ENCODE measurements at regions not wholly inside any gene's neighbourhood (a gene's known extent, or its start where the extent isn't known, plus 50 kb on each side); places are given as distances from the start of the nearest gene placed in this dataset.

DNA sequence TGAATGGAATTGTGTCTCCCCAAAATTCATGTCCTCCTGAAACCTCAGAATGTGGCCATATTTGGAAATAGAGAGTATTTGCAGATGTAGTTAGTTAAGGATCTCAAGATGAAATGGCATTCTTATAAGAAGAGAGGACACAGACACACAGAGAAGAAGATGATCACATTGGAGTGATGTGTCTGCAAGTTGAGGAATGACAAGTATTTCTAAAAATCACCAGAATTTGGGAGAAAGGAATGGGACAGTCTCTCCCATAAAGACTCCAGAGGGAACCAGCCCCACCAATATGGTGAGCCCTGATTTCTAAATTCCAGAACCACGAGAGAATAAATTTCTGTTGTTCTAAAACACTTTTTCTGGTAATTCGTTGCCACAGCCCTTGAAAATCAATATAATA lies 166.3 kb downstream of the C1D start:
- Histone ChIP-seq H4K20me1 (ENCODE audit: insufficient read depth, low read length) (no peaks in the 10 kb centered on the region), H3K9ac (ENCODE audit: insufficient read depth, low read depth, low read length) (no peak overlapping the region), H3K36me3 (replicated peaks in 1 of 2; ENCODE audit: control insufficient read depth in 1 of 2, insufficient read depth in 2 of 2, low read length in 2 of 2) (no peaks in the 10 kb centered on the region), H3K79me2 (ENCODE audit: insufficient read depth, low read length) (no peaks in the 10 kb centered on the region), H3K27me3 (ENCODE audit: control insufficient read depth in 1 of 2, insufficient read depth in 2 of 2, low read length in 2 of 2) (no peaks in the 10 kb centered on the region), H3K4me3 (replicated peaks in 1 of 3; ENCODE audit: insufficient read depth in 1 of 3, low read depth in 2 of 3, low read length in 3 of 3) (no peak overlapping the region), H3K9me3 (ENCODE audit: low read length) (no peaks in the 10 kb centered on the region), H3K27ac (ENCODE audit: extremely low read length, insufficient read depth, low read length) (no peak overlapping the region), H3K4me1 (ENCODE audit: insufficient read depth, low read length) (peaks cover 8% of the 10 kb centered on the region), H2AFZ (ENCODE audit: low read length) (no peak overlapping the region), H3K4me2 (ENCODE audit: low read depth, low read length) (no peak overlapping the region)
- no peak for TF ChIP-seq U2AF1 (optimal IDR thresholded peaks at IDR 0.05; ENCODE audit: low read depth, low read length)
- TF ChIP-seq PHF8 (CRISPR knock-in tag; IDR thresholded peaks at IDR 0.05), result no peak
- TF ChIP-seq ZNF577 (CRISPR knock-in tag; IDR thresholded peaks at IDR 0.05; ENCODE audit: borderline replicate concordance, low read depth), result no peak
- TF ChIP-seq ZBTB3 (CRISPR knock-in tag; IDR thresholded peaks at IDR 0.05; ENCODE audit: borderline replicate concordance, low read depth), result no peak
- TF ChIP-seq ZNF138 (CRISPR knock-in tag; IDR thresholded peaks at IDR 0.05; ENCODE audit: low read depth), result no peak
- no peak for TF ChIP-seq ZNF530 (CRISPR knock-in tag; IDR thresholded peaks at IDR 0.05; ENCODE audit: low read depth)
- no peak for TF ChIP-seq ZNF3 (CRISPR knock-in tag; IDR thresholded peaks at IDR 0.05)
- TF ChIP-seq, protein P1, sequence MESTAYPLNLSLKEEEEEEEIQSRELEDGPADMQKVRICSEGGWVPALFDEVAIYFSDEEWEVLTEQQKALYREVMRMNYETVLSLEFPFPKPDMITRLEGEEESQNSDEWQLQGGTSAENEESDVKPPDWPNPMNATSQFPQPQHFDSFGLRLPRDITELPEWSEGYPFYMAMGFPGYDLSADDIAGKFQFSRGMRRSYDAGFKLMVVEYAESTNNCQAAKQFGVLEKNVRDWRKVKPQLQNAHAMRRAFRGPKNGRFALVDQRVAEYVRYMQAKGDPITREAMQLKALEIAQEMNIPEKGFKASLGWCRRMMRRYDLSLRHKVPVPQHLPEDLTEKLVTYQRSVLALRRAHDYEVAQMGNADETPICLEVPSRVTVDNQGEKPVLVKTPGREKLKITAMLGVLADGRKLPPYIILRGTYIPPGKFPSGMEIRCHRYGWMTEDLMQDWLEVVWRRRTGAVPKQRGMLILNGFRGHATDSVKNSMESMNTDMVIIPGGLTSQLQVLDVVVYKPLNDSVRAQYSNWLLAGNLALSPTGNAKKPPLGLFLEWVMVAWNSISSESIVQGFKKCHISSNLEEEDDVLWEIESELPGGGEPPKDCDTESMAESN (CRISPR knock-in tag; conservative IDR thresholded peaks at IDR 0.05), result no peak
- no peak for TF ChIP-seq CHCHD3 (CRISPR knock-in tag; IDR thresholded peaks at IDR 0.05)
- no TSS peak for BruUV-seq (replicated peaks)
- intact Hi-C loops (cut with micrococcal nuclease; ENCODE audit: unreplicated experiment), result no loop called here
- FAIRE-seq (no peak), ATAC-seq (no peak), DNase-seq (ENCODE audit: low spot score) (no peak)
- 0% methylated on average over 2 of the region's 2 CpGs for WGBS (ENCODE audit: low lambda C conversion rate)
- ChIA-PET POLR2A (no interaction called here), CTCF (ENCODE audit: low intra/inter-chr PET ratio, low total read pairs) (no interaction called here)
- in situ Hi-C loops (cut with HindIII; ENCODE audit: extremely low pct_ligation_motif_present, low pct_unique_long_range_greater_than_20kb), result no loop called here
